GM21717 (cell line): ENCODE measurements at regions not wholly inside any gene's neighbourhood (a gene's known extent, or its start where the extent isn't known, plus 50 kb on each side); places are given as distances from the start of the nearest gene placed in this dataset.

ENCODE experiments used
- ATAC-seq: cut with Tn5 transposase; IDR thresholded peaks from one replicate; pipeline ENCODE4 v1.9.1; 2021; ENCODE audit warnings: mild to moderate bottlenecking, moderate library complexity; ENCODE audit not compliant: unreplicated experiment

DNA sequence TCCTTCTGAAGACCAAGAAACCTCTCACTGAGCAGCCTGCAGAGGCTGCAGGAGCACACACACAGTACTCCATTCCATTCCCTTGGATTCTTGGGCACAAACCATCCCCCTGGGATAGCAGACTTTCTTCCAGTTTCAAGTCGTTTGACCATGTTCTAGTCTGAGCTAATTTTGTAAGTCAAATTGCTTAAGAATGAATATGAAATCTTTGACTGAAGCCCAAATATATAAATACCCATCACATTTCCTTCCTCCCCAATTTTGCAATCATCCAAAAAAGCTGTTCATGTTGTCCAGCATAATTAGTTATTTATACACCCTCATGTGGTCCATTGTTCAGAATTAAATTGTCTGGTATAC, 231.2 kb upstream of the TPRG1 start:
- no peak for ATAC-seq

DNA sequence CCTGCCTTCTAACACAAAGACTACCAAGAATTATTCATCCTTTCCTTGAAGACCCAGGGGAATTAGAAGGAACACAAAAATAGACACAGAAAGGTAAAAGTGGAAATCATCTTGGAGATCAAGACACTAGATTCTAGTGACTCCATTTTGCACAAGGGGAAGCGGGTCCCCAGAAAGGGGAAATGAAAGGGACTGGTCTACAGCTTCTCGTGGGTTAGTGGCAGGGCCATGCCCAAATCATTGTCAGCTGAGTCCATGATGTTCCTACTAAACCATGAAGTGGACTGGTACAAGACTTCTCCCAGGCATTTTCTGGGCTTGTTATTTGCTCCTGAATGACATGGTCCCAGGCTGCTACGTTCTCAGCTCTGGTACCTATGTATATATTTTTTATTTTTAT, 230.7 kb upstream of the TPRG1 start:
- no peak for ATAC-seq

DNA sequence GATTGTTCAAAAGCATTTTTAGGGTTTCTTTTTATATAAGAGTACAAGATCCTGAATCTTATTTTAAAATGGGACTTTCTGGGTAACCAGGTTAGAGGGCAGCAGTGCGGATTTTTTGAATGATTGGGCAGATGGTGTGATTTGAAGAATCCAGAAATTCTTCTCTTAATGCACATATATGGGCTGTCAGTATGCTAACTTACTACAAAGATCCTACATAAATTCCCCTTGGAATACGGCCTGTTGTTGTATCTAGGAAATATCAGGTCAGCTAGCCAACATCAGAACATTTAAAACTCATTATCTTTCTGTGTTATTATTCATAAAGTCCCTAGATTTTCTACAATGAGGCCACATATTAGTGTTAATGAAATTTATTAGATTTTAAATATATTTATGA, 229.6 kb upstream of the TPRG1 start:
- ATAC-seq, result no peak

DNA sequence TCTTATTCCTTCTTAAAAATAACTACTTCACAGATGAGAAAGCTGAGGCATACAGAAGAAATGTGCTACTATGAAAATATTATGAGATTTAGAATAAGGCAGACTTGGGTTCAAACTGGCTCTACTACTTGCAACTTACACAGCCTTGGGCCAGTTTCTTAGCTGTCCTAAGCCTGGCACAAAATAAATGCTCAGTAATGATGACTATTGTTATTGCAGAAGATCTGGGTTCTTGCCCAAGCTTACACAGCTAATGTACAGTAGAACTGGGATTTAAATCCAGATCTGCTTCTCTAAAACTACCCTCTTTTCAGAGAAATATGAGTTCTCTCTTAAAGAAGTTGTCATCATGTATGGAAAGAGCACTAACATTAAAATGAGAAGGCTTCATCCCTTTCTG, 228.2 kb upstream of the TPRG1 start:
- no peak for ATAC-seq

DNA sequence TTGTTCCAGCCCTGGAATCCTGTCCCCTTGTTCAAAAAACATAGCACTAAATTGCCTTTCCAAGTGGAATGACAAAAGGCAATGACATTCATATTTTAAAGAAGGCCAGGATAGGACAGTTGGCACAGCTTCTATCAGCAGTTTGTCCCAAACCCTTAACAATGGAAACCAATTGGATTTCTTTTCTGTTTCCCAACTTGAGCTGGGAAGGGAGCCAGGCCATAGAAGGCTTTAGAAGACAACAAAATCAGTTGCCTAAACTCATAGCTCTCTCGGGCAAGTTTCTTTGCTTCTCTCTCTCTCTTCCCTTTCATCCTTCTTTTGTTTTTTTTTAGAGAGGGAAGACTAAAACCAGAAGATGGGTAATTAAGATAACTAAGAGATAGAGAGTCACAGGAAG, 227.7 kb upstream of the TPRG1 start:
- ATAC-seq, result no peak

DNA sequence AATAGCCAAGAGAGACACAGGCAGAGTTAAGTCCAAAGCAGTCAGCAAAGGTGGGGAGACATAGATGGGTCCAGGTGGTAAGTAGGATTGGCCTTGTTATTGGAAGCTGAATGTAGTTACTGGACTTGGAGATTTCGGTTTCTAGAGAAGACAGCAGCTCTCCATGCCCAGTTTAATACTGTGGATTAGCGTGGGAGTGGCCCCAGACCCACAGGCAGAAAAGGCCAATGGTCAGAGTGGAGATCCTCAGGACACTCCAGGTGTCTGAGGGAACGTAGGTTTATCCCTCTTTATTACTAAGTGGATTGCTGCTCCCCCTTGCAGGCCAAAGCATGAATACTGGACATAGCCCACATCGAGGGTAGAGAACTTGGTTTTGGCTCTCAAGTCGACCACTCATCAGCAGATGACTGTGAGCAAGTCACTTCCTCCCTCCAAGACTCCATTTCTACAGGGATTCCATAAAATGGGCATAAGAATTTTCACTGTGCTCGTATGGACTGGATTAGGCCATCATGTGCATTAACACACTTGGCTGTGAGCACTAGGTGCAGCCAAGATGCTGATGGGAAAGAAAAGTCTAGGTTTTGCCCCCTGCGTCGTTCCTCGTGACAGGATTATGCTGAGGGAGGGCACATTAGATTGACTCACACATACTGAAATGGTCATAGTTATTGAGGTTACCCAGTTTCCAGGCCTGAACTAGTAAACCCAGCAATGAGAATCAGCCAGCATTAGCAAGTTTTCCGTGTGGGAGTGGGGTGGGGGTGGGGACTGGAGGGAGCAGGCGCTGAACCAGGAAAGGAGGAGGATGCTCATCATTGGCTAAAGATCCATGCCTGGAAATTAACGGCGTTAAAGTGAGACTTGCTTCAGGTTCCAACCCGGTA, 225.2 kb upstream of the TPRG1 start:
- no peak for ATAC-seq

DNA sequence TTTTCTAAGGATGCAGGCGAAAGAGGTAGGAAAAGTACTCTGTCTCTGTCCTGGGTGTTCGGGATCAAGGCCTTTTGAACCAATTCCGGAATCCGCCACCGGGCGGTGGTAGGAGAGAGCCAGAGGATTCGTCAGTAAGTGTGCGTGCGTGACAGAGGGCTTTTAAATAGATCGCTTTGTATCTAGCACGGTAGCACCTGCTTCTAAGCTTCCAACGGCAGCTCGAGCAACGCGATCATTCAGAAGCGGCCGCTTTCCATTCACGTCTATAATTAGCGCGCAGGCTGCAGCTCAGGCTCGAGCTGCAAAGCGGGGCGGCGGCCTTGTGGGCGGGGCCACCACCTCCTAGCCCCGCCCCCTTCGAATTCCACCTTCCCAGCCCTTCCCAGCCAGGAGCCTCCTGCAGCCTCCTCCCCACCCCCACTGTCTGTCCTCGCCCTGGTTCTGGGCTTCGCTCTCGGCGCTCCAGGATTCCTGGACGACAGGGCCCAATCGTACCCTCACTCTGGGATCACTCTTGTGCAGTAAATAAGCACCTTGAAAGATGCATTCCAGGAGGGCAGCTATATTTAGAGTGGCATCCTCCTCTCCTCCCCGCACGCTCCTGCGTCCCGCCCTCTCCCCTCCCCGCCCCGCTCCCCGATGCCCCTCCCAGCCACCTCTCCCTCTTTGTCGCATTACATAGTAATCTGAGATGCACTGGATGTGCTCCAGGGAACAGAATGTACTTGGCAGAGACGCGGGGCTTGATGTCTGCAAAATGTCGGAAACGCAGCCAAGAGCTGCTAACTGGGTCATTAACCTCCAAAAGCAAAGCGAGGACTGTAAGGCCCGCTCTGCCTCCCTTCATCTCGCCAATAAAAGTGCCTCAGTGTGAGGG, 224.1 kb upstream of the TPRG1 start:
- no peak for ATAC-seq

DNA sequence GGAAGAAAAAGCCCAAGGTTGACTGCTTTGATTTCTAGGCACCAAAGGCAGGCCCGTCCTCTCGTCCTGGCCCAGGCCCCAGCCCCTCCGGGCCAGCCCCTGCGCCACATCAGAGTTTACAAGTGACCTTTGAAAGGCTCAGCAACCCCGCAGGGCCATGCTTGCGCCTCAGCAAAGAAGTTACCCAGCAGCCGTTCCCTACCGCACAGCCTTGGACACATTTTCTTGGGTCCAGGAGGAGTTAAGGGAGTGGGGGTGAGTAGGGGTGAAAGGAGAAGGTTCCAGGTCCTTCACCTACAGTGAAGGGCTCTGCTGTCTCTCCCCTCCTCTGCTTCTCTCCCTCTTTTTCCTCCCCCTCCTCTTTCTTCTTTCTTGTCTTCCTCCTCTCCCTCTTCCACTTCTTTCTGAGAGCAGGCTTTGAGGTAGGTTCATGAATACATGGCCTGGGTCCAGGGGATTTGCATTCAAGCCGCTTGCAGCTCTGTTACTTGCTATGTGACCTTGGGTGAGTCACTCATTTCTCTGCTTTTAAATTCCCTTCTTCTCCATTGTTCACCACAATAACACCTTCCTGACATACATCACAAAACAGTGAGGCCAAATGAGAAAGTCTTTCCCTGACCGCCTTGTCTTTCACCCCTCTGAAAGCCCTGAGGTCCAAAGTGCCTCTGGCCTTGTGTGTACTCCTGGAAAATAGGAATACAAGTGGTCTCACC, 223.3 kb upstream of the TPRG1 start:
- ATAC-seq, result no peak

DNA sequence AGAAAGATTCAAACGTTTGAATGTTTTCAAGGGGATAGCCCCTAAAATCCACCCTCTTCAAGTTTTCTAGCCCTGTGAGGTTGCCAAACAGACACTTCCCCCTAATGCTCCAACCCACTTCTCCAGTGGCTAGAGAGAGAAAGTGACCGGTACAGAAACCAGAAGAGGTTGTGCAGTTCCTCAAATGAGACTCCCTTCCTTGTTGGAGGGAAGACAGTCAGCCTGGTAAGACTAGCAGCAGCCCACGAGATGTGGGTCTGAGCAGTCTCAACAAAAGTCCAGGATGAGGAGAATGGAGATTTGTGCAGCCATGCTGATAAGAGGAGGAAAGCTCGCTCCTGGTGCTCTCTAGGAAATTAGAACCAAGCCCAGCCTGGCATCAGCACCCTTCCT, 222.8 kb upstream of the TPRG1 start:
- no peak for ATAC-seq

DNA sequence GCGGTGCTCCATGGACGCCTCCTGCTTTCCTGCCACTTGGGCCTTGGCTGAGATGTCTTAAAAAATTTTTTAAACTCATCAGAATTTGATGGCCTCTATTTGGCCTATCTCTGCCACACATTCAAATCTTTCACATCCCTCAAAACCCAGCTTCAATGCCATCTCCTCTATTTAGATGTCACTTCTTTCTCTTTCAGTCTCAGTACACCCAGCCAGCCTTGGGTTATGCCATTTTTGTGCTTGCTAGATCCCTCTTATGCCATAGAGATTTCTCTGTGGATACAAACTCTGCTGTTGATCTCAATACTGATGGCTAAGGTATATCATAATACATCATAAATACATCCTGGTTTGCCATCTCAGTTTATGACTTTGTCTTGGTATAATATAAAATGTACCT, 222.3 kb upstream of the TPRG1 start:
- no peak for ATAC-seq

DNA sequence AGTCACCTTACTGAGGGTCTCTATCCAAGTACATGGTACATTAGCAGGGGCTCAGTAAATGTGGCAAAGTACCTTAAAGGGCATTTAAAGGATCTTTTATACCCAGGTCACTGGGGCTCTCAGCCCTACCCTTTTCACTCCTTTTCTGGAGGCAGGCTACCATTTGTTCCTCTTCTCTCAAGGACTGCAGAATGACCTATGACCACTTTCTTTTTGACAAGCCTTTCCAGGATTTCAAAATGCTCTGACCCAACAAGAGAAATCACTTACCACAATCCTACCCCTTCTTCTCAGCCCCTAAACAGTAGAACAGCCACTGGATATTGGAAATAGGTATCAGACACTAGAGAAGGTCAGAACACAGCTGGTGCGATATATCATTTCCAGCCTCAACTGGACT, 221.8 kb upstream of the TPRG1 start:
- no peak for ATAC-seq

DNA sequence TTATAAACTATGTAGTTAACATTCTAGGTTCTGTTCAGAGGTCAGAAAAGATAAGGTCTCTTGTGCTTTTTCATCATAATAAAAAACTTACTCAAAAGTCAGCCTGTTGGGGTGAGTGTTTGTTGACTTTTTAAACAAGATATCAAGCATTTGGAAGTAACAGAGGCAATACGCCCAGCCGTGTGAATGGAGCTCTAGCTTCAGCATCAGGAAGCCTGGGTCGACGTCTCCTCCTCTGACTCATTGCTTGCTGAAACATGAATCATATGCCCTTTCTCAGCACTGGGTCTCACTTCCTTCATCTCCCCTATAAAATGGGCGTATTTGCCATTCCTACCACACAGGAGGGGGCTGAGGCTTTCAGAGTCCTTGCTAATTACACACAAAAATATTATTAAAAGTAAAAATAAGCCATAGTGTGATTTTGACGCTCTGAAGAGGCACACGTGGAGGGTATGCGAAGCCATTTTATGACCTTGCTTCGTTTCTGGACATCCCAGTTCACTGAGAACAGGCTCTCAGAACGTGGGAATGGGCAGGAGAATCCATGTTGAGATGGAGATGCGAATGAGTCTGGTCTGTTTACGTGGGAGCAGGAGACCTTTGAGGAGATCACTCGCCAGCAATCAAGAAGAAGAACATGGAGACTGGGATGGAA, 220.8 kb upstream of the TPRG1 start:
- ATAC-seq, result no peak

DNA sequence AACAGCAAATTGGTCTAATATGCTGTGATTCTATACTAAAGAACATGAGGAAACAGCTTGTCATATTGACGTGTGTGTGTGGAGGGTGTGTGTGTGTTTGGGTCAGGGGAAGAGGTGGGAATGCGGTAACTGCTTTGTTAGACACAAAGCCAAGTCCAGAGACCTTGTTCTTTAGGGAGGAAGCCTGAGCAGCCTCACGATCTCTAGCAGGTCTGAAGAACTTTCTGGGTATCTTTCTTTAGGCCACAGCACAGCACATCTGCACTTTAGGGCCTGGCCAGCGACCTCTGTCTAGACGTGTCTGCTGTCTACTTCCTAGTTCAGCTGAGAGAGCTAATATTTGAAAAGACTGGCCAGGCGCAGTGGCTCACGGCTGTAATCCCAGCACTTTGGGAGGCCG, 220.0 kb upstream of the TPRG1 start:
- no peak for ATAC-seq

DNA sequence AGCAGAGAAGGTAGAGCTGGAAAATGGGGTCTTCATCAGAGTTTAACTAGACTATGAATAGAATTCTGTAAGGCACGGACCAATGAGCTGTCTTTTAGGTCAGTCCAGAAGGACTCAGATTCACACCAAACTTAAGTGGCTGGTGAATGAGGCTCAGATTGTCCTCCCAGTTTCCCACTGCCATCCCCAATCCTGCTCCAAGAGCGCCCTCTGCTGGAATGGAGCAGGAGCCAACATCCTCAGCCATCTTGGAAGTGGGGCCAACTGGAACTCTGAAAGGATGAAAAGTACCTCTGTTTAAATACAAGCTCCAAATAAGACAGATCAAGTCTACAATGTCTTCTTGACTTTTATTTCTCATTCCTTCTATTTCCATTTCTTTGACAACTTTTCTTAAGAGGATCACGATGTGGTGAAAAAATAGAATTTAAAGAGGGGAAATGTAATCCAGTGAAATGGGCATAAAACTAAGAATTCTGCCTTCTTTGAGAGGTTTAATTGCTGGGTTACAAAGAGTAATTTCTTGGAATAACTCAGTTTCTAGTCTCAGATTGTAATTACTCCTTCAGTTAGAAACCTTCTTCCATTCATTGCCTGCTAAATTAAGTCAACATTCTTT, 217.1 kb upstream of the TPRG1 start:
- ATAC-seq, result no peak

DNA sequence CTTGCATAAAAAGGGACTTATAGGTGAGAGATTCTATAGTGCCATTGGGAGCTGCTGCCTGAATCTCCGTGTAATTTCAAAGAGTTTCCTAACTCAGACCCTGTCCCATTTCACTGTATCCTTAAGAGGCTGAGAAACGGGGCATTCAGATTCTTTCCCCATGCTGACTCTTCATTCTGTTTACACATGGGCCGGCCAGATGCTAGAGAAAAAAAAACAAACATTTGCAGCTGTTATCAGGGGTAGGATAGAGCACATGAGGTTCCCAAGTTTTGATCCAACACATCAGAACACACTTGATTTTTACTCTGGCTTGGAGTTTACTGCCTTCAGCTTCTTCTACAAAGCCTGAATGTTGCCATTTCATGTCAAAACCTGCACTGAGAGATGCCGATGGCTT, 215.9 kb upstream of the TPRG1 start:
- ATAC-seq, result no peak

DNA sequence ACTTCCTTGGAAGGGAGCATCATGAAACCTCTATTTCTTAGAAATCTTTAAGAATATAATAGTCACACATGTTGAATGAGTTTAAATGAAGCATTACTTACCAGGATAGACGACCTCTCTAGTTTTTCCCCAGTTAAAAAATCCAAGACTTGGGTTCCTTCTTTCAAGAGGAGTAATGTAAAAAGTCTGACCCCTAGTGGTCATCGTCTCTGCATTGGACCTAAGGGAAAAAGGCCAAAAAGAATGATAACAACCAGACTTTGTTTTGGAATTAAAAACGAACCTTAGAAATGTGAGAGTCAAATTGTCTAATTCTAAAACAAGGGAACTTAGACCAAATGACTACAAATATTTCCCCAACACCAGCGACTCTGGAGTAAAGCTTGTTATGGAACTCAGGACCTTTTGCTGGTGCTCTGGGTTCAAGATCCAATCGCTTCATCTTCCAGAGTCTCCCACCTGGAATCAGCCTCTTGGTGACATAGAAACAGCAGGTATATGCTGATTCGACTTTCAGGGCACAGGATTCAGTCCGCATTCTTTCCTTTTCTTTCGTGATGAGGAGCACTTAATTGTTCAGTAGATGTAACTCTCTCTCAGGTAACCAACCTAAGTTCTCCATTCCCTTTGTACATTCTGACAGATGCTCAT, 214.8 kb upstream of the TPRG1 start:
- no peak for ATAC-seq

DNA sequence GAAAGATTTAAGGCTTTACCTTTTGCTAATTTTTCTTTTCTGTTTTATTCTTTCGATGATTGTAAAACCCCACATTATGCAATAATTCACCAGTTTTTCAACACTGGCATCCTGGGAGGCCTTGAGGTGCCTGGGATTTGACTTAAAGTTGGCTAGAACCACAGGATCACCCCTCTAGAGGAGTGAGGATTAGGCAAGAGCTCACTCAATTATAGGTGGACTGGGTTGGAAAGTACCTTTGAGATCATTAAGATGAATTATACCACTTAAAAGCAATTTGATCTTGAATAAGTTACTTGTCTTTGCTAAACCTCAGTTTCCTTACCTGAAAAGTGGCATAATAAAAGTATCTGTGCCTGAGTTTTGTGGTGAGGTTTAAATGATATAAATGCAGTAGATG, 212.8 kb upstream of the TPRG1 start:
- ATAC-seq, result no peak

DNA sequence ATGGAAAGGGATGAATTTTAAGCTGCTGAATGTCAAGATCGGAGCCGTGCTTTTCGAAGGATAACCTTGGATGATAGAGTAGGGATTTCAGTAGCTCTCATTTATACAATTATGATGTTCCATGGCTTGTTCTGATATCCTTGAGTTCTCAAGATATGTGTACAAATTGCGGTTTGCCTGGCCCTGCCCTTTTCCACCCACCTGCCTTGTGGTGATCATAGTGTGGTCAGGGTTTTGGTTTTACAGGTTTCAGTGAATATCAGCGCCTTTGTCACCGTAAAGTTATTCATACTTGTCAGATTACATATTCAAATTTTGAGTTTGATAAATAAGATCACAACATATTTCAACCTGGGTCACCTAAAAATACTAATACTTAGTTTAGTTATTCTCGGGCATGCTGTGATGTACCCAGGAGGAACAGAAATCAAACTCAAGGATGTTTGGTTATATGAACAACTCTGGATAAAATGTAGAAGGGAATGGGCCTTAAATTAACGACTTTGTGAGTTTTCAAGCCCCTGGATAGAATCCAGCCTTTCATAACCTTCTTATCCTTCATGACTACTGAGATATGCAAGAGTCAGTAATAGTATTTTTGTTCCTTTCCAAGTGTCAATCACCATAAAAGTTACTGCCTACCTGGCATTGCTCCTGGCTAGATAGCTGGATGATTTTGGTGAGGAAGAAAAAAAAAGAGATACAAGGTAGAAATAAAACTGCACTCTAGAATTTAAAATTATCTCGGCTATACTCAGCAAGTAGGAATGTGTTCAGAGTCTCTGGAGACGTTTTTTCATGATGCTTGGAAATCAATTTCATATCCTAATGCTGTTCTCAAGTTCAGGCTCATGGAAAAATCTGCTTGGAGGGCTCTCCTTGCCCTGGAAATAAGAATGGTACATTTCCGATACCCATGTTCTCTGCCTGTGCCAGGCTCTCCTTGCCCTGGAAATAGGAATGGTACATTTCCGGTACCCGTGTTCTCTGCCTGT, 209.2 kb upstream of the TPRG1 start:
- no peak for ATAC-seq

DNA sequence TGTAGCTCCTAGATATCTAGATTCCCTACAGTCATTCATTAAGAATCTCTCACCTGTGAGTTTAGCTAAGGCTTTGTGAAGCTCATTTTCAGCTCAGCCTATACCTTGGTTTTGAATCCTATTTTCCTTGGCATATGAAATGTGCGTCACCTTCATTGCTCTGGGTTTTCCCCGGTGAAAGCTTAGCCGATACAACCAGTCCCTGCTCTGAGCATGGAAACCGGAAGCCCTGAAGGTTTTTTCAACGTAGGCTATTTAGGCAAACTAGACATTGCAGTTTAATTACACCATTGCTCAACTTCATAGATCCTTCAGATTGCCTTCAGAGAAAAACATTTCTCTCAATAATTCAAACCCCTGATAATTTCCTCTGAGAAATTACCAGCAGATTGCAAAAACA, 206.8 kb upstream of the TPRG1 start:
- no peak for ATAC-seq
